ENCODE measurements at regions not wholly inside any gene's neighbourhood (a gene's known extent, or its start where the extent isn't known, plus 50 kb on each side); places are given as distances from the start of the nearest gene placed in this dataset.

DNA sequence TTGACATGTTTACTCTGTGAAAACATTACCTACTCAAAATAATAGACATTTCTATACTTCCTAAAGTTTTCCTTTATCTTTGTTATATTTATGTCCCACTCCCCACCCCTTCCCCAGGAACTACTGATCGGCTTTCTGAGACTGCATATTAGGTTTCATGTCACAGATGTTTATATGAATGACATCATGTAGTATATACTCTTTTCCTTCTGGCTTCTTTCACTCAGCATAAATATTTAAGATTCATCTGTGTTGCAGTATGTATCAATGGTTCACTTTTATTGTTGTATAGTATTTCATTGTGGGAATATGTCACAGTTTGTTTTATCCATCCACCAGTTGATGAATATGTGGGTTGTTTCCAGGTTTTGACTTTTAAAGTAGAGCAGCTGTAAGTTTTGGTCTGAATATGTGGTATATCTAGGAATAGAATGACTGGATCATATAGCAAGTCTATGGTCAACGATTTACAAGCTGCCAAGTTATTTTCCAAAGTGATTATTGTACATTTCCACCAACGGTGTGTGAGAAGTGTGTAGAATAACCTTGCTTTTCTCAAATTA, 73.8 kb upstream of the CAV2 start:
- TF ChIP-seq, protein P1, sequence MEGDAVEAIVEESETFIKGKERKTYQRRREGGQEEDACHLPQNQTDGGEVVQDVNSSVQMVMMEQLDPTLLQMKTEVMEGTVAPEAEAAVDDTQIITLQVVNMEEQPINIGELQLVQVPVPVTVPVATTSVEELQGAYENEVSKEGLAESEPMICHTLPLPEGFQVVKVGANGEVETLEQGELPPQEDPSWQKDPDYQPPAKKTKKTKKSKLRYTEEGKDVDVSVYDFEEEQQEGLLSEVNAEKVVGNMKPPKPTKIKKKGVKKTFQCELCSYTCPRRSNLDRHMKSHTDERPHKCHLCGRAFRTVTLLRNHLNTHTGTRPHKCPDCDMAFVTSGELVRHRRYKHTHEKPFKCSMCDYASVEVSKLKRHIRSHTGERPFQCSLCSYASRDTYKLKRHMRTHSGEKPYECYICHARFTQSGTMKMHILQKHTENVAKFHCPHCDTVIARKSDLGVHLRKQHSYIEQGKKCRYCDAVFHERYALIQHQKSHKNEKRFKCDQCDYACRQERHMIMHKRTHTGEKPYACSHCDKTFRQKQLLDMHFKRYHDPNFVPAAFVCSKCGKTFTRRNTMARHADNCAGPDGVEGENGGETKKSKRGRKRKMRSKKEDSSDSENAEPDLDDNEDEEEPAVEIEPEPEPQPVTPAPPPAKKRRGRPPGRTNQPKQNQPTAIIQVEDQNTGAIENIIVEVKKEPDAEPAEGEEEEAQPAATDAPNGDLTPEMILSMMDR (IDR thresholded peaks at IDR 0.05; ENCODE audit: low read depth, low read length, missing input control): no peak
- TF ChIP-seq, protein P2, sequence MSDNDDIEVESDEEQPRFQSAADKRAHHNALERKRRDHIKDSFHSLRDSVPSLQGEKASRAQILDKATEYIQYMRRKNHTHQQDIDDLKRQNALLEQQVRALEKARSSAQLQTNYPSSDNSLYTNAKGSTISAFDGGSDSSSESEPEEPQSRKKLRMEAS (IDR thresholded peaks at IDR 0.05): no peak
- TF ChIP-seq TAF1 (conservative IDR thresholded peaks at IDR 0.05): no peak
- TF ChIP-seq RXRA (IDR thresholded peaks at IDR 0.05): no peak
- no peak for TF ChIP-seq JUND (IDR thresholded peaks at IDR 0.05)
- no peak for TF ChIP-seq RAD21 (IDR thresholded peaks at IDR 0.05)
